SK-N-MC (cell line): ENCODE measurements at regions not wholly inside any gene's neighbourhood (a gene's known extent, or its start where the extent isn't known, plus 50 kb on each side); places are given as distances from the start of the nearest gene placed in this dataset.

Experiments used
- EZH2 ChIP-seq: fragments of 200-600 bp; sonication (generic); IDR thresholded peaks from one replicate; pipeline ENCODE4 v1.6.1; 2017; ENCODE audit warnings: antibody characterized with exemption
- POLR2AphosphoS5 ChIP-seq: IDR thresholded peaks from 2 replicates; pipeline ENCODE4 v1.6.1; 2012; ENCODE audit warnings: mild to moderate bottlenecking, low read depth, low read length, borderline replicate concordance

DNA sequence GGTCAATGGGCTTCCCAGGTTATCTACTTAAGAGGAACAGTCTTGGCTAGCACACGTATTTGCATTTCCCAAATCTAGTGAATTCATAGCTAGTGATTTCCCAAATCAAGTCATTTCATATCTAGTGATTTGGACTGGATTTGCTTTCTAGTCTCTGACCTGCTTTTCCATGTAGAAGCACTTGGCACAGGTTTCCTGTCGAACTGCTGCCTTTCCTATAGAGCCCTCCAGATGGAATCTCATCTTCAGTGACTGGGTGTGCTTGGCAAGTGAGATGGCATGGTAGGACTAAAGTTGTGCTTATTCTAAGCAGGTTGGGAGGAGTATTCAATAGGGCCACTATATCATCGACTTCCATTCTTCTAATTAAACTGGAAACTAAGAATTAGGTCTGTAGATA, 94.7 kb downstream of the CCNG2 start:
- TF ChIP-seq POLR2AphosphoS5 = no peak
- TF ChIP-seq EZH2 = no peak
